ENCODE measurements at regions not wholly inside any gene's neighbourhood (a gene's known extent, or its start where the extent isn't known, plus 50 kb on each side); places are given as distances from the start of the nearest gene placed in this dataset.

DNA sequence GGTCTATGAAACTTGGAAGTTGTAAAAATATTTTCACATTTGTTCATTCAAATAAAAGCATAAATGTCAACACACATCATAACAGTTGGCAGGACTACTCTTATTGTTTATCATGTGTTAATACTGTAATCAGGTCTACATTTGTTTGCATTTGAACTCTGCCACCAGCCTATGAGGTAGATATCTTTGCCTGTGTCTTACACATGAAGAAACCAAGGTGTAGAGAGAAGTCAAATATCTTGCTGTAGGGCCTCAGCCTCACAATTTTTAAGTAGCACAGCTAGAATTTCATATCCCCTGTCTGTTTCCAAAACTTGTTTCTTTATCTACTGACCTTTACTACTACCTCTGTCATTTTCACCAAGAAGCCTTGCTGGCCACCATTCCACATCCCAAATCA is 161.9 kb downstream of the ZIC4 start:
- TF ChIP-seq POLR2A (IDR thresholded peaks at IDR 0.05) (no peak), EP300 (IDR thresholded peaks at IDR 0.05; ENCODE audit: low read depth) (no peak), POLR2AphosphoS5 (IDR thresholded peaks at IDR 0.05) (no peak)
- TF ChIP-seq, protein P1, sequence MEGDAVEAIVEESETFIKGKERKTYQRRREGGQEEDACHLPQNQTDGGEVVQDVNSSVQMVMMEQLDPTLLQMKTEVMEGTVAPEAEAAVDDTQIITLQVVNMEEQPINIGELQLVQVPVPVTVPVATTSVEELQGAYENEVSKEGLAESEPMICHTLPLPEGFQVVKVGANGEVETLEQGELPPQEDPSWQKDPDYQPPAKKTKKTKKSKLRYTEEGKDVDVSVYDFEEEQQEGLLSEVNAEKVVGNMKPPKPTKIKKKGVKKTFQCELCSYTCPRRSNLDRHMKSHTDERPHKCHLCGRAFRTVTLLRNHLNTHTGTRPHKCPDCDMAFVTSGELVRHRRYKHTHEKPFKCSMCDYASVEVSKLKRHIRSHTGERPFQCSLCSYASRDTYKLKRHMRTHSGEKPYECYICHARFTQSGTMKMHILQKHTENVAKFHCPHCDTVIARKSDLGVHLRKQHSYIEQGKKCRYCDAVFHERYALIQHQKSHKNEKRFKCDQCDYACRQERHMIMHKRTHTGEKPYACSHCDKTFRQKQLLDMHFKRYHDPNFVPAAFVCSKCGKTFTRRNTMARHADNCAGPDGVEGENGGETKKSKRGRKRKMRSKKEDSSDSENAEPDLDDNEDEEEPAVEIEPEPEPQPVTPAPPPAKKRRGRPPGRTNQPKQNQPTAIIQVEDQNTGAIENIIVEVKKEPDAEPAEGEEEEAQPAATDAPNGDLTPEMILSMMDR (IDR thresholded peaks at IDR 0.05), result no peak
